Esophagus muscularis mucosa (tissue), 4 donors: ENCODE measurements at regions not wholly inside any gene's neighbourhood (a gene's known extent, or its start where the extent isn't known, plus 50 kb on each side); places are given as distances from the start of the nearest gene placed in this dataset.

ENCODE experiments used
- DNase-seq: peaks from one replicate; pipeline ENCODE4 v3.0.0-alpha.2; 2017; ENCODE audit errors: extremely low spot score
- H3K27ac ChIP-seq, 4 donors: fragments of 200-600 bp; sonication (generic); replicated peaks in 1 of 4; 1 replicate in 3 of 4; 2 replicates in 1 of 4; pipeline ENCODE4 v1.5.1; 2016 to 2019; ENCODE audit warnings: mild to moderate bottlenecking in 1 of 4
- H3K27me3 ChIP-seq, 4 donors: fragments of 200-600 bp; sonication (generic); one replicate each; pipeline versions ENCODE4 v1.5.1 to v1.6.0; 2016 to 2019
- H3K36me3 ChIP-seq, 4 donors: fragments of 200-600 bp; sonication (generic); one replicate each; pipeline ENCODE4 v1.5.1; 2016 to 2019
- H3K4me1 ChIP-seq, 4 donors: fragments of 200-600 bp; sonication (generic); one replicate each; pipeline ENCODE4 v1.5.1; 2016 to 2019
- H3K4me3 ChIP-seq, 4 donors: fragments of 200-600 bp; sonication (generic); 1 replicate in 2 of 4; 2 replicates in 2 of 4; pipeline ENCODE4 v1.5.1; 2016 to 2019; ENCODE audit warnings: mild to moderate bottlenecking in 4 of 4, moderate library complexity in 1 of 4
- H3K9me3 ChIP-seq, 4 donors: fragments of 200-600 bp; sonication (generic); 1 replicate in 3 of 4; 2 replicates in 1 of 4; pipeline ENCODE4 v1.5.1; 2016 to 2019
- CTCF ChIP-seq, 3 experiments: fragments of 200-600 bp in 2 of 3; fragments of 450-650 bp in 1 of 3; sonication (generic) in 2 of 3; IDR thresholded peaks; one replicate each; pipeline ENCODE4 v1.5.1; 2017 to 2019; ENCODE audit warnings: antibody characterized with exemption in 3 of 3, mild to moderate bottlenecking in 2 of 3, moderate library complexity in 1 of 3
- EP300 ChIP-seq: sonication (generic); formaldehyde crosslinking; IDR thresholded peaks from one replicate; pipeline ENCODE4 v1.6.1; 2017; ENCODE audit warnings: antibody characterized with exemption
- POLR2A ChIP-seq: fragments of 450-650 bp; IDR thresholded peaks from one replicate; pipeline ENCODE4 v1.6.1; 2017; ENCODE audit warnings: antibody characterized with exemption, moderate library complexity, mild to moderate bottlenecking, low read depth
- POLR2AphosphoS5 ChIP-seq, 2 donors: sonication (generic); formaldehyde crosslinking; IDR thresholded peaks; one replicate each; pipeline ENCODE4 v1.6.1; 2017; ENCODE audit warnings: antibody characterized with exemption in 2 of 2
- WGBS: methylation state at CpG from one replicate; pipeline ENCODE4 v1.1.5; 2018; 5-methylcytosine and 5-hydroxymethylcytosine counted together
- intact Hi-C: fragments of 100-400 bp; cut with DNase I; formaldehyde crosslinking; loops from one replicate; pipeline ENCODE4 v1.15.1; 2023

GRCh38 chr4:140252141-140252741 is 98.3 kb upstream of the MAML3 start:
- intact Hi-C loops = loop anchor here (2.0 to 5.0 kb wide), 4 partner anchors 200 to 595 kb away; no protein-coding TSS in a partner anchor
- peak overlapping the region; percentile 86 to 96 (median 90) for H3K27ac ChIP-seq
- TF ChIP-seq POLR2AphosphoS5 (IDR thresholded peaks at IDR 0.05) = no peak
- TF ChIP-seq CTCF (IDR thresholded peaks at IDR 0.05) = no peak
- TF ChIP-seq EP300 = no peak
- TF ChIP-seq POLR2A = no peak

DNA sequence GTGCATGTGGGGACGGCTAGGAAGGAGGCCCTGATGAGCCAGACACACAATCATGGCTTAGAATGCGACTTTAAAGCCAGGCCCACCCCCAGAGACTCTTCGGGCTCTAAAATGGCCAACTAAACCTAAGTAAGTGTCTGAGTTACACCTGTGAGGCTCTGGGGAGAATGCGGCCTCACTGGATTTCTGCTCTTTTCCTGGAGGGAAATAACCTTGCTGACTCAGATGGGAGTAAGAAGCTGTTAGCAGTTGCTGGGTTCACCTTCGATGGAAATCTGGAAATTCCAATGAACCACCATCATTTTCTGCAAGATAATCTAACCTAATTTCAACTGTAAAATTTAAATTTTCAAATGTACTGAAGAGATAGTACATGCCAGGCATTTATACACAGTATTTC is 97.6 kb upstream of the MAML3 start:
- H3K27ac ChIP-seq = peak overlapping the region; percentile 86 to 96 (median 90)
- TF ChIP-seq CTCF (IDR thresholded peaks at IDR 0.05) = no peak
- no peak for TF ChIP-seq EP300
- no peak for TF ChIP-seq POLR2A
- 85% methylated on average over 3 of the region's 5 CpGs for WGBS

More at GRCh38 chr4:140252141-140252741, 98.3 kb upstream of the MAML3 start:
- no peaks in the 10 kb centered on the region for H3K36me3 ChIP-seq
- DNase-seq = no peak
- WGBS = 45% methylated on average over 10 of the region's 19 CpGs
- peaks cover 8 to 55% (median 44%) of the 10 kb centered on the region in 4 donors for H3K4me1 ChIP-seq
- H3K4me3 ChIP-seq = peak overlapping the region; percentile 65 to 80 (median 76)
- H3K27me3 ChIP-seq = no peaks in the 10 kb centered on the region
- no peaks in the 10 kb centered on the region for H3K9me3 ChIP-seq

DNA sequence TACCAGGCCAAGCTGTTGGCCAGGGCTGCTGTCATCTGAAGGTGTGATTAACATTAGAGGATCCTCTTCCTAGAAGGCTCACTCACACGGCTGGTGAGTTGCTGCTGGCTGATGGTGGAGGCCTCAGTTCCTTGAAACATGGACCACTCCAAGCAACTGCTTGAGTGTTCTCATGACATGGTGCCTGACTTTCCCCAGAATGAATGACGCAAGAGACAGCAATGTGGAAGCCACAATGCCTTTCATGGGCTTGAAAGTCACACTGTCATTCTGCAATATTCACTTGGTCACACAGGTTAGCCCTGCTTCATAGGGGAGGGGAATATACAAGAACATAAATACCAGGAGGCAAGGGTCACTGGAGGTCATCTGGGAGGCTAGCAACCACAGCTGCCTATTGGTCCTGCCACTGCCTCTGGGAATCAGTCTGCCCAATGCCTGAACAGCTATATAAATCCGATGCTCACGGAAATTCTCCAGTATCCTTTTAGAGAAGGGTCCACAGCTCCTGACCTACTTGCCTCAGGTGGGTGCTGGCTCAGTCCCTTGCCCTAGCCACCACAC is 97.1 kb upstream of the MAML3 start:
- 49% methylated on average over 2 of the region's 4 CpGs for WGBS

More for the DNA sequence above, 97.6 kb upstream of the MAML3 start:
- intact Hi-C loops = loop anchor here (1.0 to 5.0 kb wide), 4 partner anchors 97 to 594 kb away; partner anchors contain the start of gene MAML3
- H3K27me3 ChIP-seq = no peaks in the 10 kb centered on the region
- no peak overlapping the region for H3K4me3 ChIP-seq
- H3K4me1 ChIP-seq = peaks cover 8 to 50% (median 38%) of the 10 kb centered on the region in 4 donors
- no peak for DNase-seq
- H3K9me3 ChIP-seq = no peaks in the 10 kb centered on the region
- no peaks in the 10 kb centered on the region for H3K36me3 ChIP-seq

GRCh38 chr4:140249351-140249750 is 95.4 kb upstream of the MAML3 start:
- 75% methylated on average over 4 of the region's 4 CpGs for WGBS
- intact Hi-C loops = no loop called here
- H3K27me3 ChIP-seq = no peaks in the 10 kb centered on the region

More for the DNA sequence above, 97.1 kb upstream of the MAML3 start:
- Histone ChIP-seq H3K9me3 (no peaks in the 10 kb centered on the region), H3K4me3 (no peak overlapping the region), H3K36me3 (no peaks in the 10 kb centered on the region), H3K27ac (peak overlapping the region; percentile 86 to 96 (median 90)), H3K4me1 (peaks cover 8 to 50% (median 38%) of the 10 kb centered on the region in 4 donors), H3K27me3 (no peaks in the 10 kb centered on the region)
- no peak for DNase-seq
- no peak for TF ChIP-seq EP300
- peak in 1 of 2 donors; percentile 27 for TF ChIP-seq POLR2AphosphoS5 (IDR thresholded peaks at IDR 0.05)
- intact Hi-C loops = loop anchor here (1.0 to 5.0 kb wide), 4 partner anchors 97 to 594 kb away; partner anchors contain the start of gene MAML3

More at GRCh38 chr4:140249351-140249750, 95.4 kb upstream of the MAML3 start:
- no peaks in the 10 kb centered on the region for H3K36me3 ChIP-seq
- no peak for DNase-seq
- TF ChIP-seq EP300 (no peak), CTCF (IDR thresholded peaks at IDR 0.05) (no peak), POLR2A (no peak), POLR2AphosphoS5 (IDR thresholded peaks at IDR 0.05) (no peak)
- peak overlapping the region in 2 of 4 donors; percentile 93 to 96 for H3K27ac ChIP-seq
- peaks cover 8 to 50% (median 38%) of the 10 kb centered on the region in 4 donors for H3K4me1 ChIP-seq
- H3K4me3 ChIP-seq = no peak overlapping the region
- H3K9me3 ChIP-seq = no peaks in the 10 kb centered on the region
